HG02981 (cell line): ENCODE measurements at regions not wholly inside any gene's neighbourhood (a gene's known extent, or its start where the extent isn't known, plus 50 kb on each side); places are given as distances from the start of the nearest gene placed in this dataset.
"Not testable (repeated sequence)": the region's sequence is repeated elsewhere in the genome, so short reads cannot be mapped to it uniquely, and the experiment has no call there.

Source experiments
- ATAC-seq: cut with Tn5 transposase; IDR thresholded peaks from one replicate; pipeline ENCODE4 v1.9.1; 2021; ENCODE audit warnings: mild to moderate bottlenecking, moderate library complexity; ENCODE audit not compliant: unreplicated experiment

DNA sequence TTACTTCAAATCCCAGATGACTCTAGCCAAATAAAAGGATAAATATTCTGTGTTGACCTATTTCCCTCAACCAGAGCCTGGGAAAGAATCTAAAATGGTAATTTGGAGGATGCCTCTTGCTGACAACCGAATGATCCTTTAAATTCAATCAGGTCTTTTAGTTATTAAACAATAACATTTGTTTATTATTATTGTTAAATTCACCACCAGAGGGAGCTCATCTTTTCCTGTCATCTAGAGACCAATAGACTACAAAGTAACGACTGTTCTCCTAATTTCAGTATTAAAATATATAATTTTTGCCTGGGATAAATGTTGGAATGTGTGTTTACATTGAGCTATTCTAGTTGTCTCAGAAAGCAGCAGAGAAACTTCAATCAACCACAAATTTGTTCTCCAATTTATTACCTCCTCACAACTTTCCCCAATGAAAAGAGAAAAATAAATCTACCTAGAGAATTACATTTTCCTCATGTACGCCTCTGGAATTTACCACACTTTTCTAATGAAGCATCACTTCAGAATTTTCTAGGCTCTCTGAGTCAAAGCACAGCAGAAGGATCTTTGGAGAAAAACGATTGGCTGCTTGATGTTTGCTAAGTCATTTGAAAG is 142.7 kb downstream of the SCG2 start:
- no peak for ATAC-seq

DNA sequence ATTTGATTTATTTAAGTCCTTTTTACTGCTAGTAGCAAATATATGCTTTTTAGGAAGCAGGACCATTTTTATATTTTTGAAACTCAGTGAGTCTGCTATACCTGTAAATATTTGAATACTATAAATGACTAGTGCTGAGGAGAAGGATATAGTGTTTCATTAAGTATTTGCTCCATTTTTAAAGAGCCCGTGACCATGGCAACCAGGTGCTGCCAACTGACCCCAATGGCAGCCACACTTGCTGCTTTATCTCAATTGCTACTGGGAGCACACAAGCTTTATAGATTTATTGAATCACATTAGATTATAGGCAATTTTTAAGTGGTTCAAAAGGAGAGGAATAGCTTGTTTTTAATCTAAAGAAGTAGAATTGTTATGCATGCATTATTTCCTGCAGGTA is 142.0 kb downstream of the SCG2 start:
- no peak for ATAC-seq

DNA sequence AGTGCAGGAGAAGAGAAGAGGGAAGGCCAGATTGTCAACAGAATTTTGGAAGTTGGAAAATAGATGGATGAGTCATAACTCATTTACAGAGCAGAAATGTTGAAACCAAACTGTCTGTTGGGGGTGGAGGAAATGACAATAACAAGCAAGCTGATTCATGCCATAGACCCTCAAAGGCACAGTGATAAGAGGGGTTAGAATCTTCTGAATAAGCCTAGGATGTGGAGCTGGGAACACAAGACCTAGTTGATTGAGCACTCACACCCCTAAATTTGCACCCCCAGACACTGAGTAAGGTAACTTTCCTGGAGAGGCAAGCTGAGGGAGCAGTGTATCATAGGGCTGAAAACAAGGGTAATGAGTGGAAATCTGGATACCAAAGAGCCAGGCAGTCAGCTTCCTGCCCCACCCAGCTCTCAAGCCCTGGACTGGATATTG is 141.4 kb downstream of the SCG2 start:
- no peak for ATAC-seq

DNA sequence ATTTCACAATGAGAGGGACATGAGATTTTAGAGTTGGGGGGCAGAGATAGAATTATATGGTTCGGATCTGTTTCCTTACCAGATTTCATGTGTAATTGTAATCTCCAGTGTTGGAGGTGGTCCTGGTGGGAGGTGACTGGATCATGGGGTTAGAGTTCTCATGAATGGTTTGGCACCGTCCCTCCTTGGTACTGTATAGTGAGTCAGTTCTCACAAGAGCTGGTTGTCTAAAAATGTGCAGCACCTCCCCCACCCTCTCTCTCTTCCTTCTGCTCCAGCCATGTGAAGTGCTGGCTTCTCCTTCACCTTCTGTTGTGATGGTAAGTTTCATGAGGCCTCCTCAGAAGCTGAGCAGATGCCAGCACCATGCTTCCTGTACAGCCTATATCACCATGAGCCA is 138.1 kb downstream of the SCG2 start:
- ATAC-seq, result no peak

DNA sequence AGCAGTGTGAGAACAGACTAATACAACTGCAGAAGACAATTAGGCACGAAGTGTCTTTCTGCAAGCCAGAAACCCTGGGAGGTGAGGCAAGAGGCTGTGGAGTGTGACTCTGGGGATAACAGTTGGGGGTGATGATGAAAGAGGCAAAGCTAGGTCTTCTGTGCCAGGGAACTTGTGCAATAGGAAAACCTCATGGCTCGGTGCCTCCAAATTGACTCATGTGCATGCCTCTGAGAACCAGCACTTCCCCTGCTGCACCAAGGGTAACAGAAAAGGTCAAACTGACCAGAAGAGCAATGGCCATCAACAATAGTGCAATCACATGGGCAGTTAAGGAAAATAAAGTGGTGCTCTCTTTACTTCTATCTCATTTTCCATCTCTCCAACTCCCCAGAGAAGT is 136.4 kb downstream of the SCG2 start:
- no peak for ATAC-seq

DNA sequence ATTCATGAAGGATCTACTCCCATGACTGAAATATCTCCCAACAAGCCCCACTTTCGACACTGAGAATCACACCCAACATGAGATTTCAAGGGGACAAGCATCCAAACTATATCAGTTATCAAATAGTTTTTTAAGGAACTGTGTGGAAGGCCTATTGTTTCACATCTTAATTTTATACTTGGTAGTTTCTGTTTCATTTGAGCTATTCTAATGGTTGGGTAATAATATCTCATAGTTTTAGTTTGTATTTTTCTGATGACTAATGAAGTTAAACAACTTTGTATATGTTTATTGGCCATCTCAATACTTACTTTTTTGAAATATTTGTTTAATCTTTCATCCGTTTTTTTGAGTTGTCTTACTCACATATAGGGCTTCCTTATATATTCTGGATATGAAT is 135.0 kb downstream of the SCG2 start:
- no peak for ATAC-seq

DNA sequence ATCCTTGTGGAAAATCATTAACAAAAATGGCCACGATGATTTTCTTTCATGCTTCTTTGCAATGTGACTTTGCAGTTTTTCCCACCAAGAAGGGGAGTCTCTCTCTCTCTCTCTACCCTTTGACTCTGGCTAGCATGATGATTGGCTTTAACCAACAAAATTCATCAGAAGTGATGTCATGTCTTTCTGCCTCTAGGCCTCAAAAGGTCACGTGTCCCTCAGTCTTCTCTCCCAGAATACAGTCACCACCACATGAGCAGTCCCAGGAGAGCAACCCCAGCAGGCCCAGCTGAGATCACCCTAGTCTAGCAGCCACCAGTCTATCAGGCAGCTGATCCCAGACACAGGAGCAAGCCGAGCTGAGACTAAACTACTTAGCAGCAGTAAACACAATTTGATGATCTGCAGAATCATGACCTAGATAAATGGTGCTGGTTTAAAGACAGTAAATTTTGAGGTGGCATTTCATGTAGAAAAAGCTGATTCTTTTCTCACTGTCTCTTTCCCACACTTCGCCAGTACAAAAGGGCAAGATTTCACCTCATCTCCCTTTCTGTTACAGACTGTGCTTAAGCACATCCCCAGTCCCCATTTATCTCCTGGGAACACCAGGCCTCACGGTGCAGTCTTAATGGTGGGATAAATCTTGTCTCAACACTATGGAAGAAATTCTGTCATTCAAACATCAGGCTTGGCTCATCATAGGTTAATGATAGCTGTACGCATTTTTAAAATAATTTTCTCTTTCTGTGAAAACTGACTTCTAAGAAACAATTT is 132.7 kb downstream of the SCG2 start:
- no peak for ATAC-seq

DNA sequence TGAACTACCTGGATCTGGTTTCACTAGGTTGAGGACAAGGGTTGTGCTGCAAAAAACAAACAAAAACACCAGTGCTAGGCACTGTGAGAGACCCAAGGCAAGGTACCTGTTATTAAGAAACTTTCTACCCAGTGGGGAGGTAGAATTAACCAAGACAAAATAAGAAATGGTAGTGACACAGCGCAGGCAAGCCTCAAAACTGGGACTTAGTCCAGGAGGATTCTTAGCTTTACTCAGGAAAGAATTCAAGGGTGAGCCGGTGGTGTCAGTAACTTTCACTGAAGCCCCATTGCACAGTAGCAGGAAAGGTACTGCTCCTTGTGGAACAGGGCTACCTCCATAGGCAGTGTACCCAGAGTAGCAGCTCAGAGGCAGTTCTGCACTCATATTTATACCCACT is 131.6 kb downstream of the SCG2 start:
- no peak for ATAC-seq

DNA sequence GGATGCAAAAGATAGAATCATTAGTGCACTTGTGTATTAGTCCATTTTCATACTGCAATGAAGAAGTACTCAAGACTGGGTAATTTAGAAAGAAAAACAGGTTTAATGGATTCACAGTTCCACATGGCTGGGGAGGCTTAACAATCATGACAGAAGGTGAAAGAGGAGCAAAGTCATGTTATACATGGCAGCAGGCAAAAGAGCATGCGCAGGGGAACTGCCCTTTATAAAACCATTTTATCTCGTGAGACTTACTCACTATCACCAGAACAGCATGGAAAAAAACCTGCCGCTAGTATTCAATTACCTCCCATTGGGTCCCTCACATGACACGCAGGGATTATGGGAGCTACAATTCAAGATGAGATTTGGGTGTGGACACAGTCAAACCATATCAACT is 129.4 kb downstream of the SCG2 start:
- no peak for ATAC-seq

DNA sequence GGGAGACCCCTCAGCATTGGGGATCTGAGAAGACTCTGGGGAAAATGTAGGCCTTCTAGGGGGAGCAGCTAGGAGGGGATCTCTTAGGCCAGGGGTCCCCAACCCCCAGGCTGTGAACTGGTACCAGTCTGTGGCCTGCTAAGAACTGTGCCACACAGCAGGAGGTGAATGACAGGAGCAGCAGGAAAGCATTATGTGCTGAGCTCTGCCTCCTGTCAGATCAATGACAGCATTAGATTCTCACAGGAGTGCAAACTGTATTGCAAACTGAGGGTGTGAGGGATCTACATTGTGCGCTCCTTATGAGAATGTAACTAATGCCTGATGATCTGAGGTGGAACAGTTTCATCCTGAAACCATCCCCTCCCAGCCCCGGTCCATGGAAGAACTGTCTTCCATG is 127.3 kb downstream of the SCG2 start:
- no peak for ATAC-seq

DNA sequence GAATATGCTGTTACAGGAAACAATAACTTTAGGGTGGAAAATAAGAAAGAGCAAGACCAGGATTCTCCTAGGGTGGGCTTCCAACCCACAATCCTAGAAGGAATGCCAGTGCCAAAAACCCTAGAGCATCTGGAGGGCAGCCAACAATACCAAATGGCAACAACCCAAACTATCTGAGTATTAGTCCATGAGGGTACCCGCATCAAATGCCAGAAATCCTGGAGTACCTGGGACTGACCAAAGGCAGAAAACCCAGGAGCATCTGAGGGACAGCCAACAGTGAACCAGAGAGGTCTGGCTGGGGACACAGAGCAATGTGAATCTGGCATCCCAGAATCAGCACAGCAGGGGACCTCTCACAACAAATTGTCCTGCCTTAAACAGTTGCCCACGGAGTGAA is 126.3 kb downstream of the SCG2 start:
- no peak for ATAC-seq

DNA sequence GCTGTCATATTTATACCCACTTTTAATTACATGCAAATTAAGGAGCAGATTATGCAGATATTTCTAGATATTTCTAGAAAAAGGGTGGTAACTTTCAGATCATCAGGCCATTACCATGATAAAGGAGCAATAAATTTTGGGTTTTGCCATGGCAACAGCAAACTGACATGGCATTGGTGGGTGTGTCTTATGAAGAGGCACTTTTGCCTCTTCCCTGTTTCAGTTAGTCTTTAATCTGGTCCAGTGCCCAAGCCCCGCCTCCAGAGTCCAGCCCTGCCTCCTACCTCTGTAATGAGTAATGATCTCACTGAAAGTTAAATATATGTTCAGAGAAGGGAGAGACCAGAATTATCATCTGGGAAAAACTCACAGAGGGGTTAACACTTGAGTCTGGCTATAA is 124.8 kb downstream of the SCG2 start:
- no peak for ATAC-seq

DNA sequence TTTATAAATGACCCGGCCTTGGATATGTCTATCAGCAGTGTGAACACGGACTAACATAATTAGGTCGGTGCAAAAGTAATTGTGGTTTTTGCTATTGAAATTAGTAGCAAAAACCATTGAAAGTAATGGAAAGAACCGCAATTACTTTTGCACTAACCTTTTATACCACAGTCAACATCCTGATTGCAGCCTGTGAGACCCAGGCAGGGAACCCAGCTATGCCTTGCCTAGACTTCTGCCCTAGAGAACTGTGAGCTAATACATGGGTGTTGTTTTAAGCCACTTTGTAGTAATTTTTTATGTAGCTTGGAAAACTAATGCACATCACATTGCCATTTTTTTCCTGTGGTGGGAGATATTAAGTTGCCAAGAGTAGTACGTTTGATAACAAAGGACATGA is 120.7 kb downstream of the SCG2 start:
- no peak for ATAC-seq

DNA sequence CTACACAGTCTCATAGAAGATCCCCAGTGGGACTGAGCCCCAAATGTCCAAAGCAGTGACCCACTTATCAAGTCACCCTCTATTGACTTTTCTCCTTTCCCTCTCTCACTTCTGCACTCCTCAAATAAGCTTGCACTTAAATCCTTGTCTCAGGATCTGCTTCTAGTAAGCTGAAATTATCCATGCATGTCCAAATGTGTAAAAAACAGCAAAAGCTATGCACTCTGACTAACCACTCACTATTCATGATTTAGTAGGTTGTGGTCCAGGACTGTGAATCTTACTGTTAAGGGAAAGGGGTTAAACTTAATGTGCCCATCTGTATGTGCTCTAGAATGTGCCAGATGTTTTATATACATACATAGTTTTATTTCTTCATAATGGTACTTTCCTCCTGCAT is 115.4 kb downstream of the SCG2 start:
- ATAC-seq, result no peak

DNA sequence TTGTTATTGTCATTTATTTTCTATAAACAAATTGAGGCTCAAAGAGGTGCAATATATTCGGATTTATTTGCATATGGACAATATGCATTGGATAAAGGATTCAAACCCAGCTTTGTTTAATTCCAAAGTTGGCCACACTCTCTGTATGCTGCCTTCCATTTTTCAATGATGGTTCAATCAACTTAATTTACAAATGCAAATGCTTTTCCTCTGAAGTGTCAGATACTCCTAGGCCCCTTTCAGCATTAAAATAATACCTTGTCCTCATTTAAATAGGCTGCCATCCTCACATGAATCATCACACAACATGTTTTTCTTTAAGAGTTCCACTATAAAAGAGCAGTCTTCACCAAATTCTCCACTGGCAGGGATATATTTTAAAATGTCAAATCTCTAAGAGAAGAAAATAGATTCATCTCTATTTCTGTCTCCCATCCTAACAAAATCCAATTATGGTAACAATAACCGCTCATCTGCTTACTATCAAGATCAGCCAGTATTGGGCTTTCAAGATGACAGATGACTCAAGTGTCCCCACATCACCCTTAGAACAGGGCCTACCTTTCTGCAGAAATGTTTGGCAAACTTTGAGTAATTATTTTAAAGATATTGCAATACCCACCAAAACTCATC is 114.8 kb downstream of the SCG2 start:
- ATAC-seq, result no peak

DNA sequence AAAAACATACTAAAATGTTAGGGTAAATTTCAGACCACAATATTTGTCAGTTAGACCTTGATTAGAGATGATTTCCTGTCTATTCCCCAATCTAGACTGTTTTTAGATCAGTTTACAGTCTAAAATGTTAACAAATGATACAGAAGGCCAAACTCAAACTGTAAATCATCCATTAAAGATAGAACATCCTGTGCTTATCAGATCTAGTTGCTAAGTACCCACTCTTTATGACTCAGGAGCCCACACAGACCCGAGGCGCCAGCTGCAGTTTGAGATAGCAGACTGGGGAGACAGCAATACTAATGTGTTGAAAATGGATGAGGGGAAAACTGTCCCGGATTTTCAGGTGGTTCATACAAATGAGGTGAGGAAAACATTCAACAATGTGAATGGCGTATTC is 113.3 kb downstream of the SCG2 start:
- ATAC-seq, result peak; percentile 62

DNA sequence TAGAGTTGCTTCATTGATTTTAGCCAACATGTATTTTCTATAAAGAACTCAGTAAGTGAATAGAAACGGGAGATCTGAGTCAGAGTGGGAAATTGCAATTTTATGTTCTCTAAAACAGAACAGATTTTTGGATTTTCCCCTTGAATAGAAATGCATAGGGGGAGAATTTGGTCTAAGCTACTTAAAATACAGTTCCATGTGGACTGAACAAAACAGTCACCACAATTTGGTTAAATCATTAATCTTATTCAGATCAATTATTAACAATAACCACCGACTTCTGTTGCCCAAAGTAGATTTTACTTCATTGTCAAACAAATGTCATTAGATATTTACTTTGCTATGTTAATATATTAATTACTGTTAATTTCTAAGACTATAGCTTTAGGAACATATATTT is 107.7 kb downstream of the SCG2 start:
- ATAC-seq, result no peak

DNA sequence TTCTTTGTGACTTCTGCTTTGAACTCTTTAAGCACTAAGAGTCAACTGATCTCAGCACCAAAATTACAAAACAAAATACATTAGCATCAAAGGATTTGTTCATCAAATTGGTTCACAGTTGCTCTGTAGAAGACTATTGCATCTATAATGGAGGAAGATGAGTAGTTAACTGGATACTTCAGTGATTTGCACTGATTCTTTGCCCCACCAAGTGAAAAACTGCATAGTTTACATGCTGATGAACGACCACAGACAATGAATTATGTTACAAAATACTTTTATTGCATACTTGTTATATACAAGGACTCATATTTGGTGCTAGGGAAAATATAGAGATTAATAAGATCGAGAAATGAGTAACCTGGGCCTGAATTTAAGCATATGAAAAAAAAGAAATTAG is 107.2 kb downstream of the SCG2 start:
- ATAC-seq, result no peak

DNA sequence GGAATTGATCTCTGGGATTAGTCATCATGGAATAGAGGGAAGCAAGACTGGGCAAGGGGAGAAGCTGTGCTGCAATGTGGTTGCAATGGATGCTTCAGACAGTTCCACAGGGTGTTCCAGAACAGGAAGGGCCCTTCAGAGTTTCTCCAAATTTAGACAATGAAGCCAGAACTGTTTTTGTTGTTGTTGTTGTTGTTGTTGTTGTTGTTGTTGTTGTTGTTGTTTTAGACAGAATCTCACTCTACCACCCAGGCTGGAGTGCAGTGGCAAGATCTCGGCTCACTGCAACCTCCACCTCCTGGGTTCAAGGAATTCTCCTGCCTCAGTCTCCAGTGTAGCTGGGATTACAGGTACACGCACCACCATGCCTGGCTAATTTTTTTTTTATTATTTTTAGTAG is 105.3 kb downstream of the SCG2 start:
- not testable (repeated sequence) for ATAC-seq

DNA sequence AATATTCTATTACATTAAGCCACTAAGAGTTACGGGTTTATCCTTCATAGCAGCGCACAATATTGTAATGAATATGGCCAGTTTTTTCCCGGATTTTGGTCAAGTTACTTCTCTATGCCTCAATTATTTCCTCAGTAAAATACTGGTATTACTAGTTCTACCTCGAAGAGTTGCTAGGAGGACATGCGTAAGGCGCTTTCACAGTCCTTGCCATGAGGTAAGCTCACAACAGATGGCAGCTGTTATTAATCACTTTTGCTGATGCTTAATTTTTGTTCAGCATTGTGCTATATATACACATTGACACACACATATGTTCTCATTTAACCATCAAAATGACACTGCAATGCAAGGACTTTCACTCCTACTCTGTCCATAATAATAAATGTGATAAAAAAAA is 101.5 kb downstream of the SCG2 start:
- ATAC-seq, result no peak

DNA sequence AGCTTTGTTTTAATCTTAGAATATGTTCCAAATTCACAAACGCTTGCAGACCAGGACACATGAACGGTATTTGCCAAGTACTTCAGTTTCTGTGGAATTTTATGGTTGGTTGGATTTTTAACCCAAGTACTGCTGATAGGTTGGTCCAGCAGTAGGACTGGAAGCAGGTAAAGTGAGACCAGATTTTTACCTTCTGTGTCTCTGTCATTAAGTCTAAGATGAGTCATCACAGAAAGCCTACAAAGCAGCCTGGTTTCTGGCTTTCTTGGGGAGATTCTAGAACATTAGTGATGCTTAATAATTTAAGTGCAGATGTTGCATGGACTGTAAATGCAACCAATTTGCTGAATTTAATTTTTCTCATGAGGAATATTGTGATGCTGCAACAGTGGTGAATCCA is 100.5 kb downstream of the SCG2 start:
- no peak for ATAC-seq

DNA sequence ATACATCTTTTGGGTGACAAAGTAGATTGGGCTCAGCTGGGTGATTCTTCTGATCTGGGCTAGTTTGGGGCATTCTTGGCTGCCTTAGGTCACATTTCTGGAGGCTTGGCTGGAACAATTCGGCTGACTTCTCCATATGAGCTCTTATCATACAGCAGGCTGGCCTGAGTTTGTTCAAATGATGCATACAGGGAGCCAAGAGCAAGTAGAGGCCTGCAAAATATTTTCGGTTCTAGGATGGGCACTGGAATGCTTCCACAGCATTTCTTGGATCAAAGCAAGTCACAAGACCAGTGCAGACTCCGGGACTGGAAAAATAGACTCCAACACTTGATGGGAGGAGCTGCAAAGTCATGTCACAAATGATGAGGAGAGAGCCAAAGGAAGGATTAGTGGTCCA is 98.4 kb downstream of the SCG2 start:
- no peak for ATAC-seq
